Mucosa of rectum (tissue), 2 donors: ENCODE measurements at regions not wholly inside any gene's neighbourhood (a gene's known extent, or its start where the extent isn't known, plus 50 kb on each side); places are given as distances from the start of the nearest gene placed in this dataset.

Experiments
- H3K27ac ChIP-seq, 2 donors: one replicate each; pipeline ENCODE4 v1.7.0; 2013; ENCODE audit warnings: inconsistent platforms in 2 of 2, low read depth in 2 of 2, low read length in 2 of 2
- H3K27me3 ChIP-seq, 2 donors: one replicate each; pipeline ENCODE4 v1.7.0; 2013; ENCODE audit warnings: low read length in 2 of 2; ENCODE audit not compliant: control insufficient read depth in 2 of 2, insufficient read depth in 2 of 2
- H3K36me3 ChIP-seq, 2 donors: one replicate each; pipeline ENCODE4 v1.7.0; 2013; ENCODE audit warnings: low read length in 2 of 2; ENCODE audit not compliant: control insufficient read depth in 2 of 2, insufficient read depth in 2 of 2
- H3K4me1 ChIP-seq, 2 donors: one replicate each; pipeline ENCODE4 v1.7.0; 2013; ENCODE audit warnings: low read length in 2 of 2, mild to moderate bottlenecking in 1 of 2; ENCODE audit not compliant: control insufficient read depth in 2 of 2, insufficient read depth in 2 of 2
- H3K4me3 ChIP-seq, 2 donors: one replicate each; pipeline ENCODE4 v1.7.0; 2013; ENCODE audit warnings: low read length in 2 of 2
- H3K9ac ChIP-seq, 2 donors: one replicate each; pipeline ENCODE4 v1.7.0; 2013; ENCODE audit warnings: low read length in 2 of 2, low read depth in 1 of 2, mild to moderate bottlenecking in 1 of 2
- H3K9me3 ChIP-seq, 2 donors: one replicate each; pipeline ENCODE4 v1.7.0; 2013; ENCODE audit warnings: low read length in 2 of 2; ENCODE audit not compliant: control insufficient read depth in 2 of 2
- donor health status: healthy.
- donor health status: Normal muscosa, but diverticular disease.

DNA sequence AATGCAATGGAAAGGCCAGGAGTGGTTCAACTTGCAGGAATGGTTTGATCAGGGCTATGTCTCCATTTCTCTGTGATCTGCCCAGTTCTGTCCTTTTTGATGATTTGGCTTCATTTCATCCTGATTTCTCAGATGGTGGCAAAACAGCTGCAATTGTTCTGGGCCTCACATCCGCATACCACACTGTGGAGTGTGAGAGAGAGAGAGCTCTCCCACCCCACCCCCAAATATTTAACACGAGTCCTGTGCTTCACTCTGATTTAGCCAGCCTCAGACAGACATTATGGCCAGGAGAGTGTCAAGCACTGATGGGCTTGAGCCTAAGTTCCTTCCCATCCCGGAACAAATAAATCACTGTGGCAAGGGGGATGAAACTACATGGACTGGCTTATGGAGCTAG, 284.6 kb downstream of the CDC5L start:
- Histone ChIP-seq H3K36me3 (no peaks in the 10 kb centered on the region), H3K27me3 (no peaks in the 10 kb centered on the region), H3K4me1 (no peaks in the 10 kb centered on the region), H3K9ac (no peak overlapping the region), H3K27ac (no peak overlapping the region), H3K4me3 (no peak overlapping the region), H3K9me3 (no peaks in the 10 kb centered on the region)

DNA sequence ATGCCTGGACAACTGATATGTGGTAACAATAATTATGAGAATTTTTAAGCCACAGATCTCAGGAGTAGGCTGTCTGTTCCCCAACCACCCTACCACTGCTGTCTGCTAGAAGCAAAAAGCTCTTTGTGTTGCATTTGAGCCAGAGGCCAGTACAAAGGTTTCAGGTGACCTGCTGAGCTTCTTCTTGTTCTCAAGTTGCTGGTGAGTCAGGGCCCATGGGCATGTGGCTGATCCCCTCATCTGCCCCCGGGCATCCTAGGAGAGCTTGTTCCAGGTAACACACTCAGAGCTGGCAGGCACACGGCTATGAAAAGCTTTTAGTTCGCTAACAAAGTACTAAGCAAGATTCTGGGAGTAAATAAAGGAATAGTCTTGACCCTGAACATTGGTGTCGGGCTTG, 285.3 kb downstream of the CDC5L start:
- Histone ChIP-seq H3K4me3 (no peak overlapping the region), H3K4me1 (no peaks in the 10 kb centered on the region), H3K9me3 (no peaks in the 10 kb centered on the region), H3K27ac (no peak overlapping the region), H3K9ac (no peak overlapping the region), H3K36me3 (no peaks in the 10 kb centered on the region), H3K27me3 (no peaks in the 10 kb centered on the region)

DNA sequence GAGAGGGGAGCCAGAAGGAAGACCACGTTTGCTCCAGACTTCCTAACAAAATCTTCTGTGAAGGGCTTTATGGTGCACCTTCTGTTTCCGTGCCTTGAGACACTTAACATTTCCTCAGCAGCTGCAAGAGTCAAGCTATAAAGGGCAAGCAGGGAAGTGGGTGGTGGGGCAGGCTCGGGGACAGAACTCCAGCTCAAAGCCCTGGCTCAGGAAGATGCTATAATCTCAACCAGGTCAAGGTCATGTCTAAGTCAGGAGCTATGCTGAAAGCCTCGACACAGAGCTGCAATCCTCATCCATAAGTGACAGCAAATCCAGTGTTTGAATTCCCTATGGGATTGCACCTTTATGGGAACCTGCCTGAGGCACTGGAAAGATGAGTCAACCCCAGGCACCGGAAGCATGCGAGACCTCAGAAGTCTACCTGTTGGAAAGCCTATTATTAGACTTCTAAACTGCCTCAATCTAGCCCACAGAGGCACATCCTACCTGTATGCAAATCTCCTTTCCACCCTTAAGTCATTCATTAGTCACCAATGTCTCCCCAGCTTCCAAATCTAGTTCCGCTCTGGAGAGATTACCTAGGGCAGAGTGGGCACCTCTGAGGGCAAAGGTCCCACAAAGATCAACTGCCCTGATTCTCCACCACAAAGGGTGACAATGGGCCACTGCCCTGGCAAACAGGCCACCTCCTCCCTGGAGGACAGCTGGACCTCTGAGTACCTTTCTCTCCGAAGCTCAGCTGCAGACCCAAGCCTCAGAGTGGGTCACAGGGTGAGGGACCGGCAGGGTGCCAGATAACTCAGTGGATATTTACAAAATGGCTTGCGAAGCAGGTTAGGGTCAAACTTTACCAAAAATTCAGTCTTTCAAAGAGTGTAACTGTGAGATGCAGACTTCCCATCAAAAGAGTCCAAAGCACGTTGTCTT, 287.0 kb downstream of the CDC5L start:
- H3K4me3 ChIP-seq, result no peak overlapping the region
- H3K36me3 ChIP-seq, result no peaks in the 10 kb centered on the region
- H3K4me1 ChIP-seq, result no peaks in the 10 kb centered on the region
- no peak overlapping the region for H3K27ac ChIP-seq
- no peaks in the 10 kb centered on the region for H3K9me3 ChIP-seq
- no peaks in the 10 kb centered on the region for H3K27me3 ChIP-seq
- H3K9ac ChIP-seq, result no peak overlapping the region

DNA sequence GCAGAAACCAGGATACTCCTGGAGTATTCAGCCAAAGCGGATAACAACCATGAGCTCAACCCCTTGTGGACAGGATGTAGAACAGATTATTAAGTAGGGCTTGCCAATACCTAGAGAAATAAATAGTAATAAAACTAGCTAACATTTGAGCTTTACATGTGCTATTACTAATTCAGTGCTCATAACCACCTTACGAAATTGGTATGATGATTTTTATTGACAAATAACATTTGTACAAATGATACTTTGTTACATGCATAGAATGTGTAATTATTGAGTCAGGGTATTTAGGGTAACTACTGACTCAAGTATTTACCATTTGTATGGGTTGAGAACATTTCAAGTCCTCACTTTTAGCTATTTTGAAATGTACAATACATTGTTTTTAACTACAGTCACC, 287.9 kb downstream of the CDC5L start:
- Histone ChIP-seq H3K9me3 (no peaks in the 10 kb centered on the region), H3K4me1 (no peaks in the 10 kb centered on the region), H3K27ac (no peak overlapping the region), H3K4me3 (no peak overlapping the region), H3K36me3 (no peaks in the 10 kb centered on the region), H3K27me3 (no peaks in the 10 kb centered on the region), H3K9ac (no peak overlapping the region)

DNA sequence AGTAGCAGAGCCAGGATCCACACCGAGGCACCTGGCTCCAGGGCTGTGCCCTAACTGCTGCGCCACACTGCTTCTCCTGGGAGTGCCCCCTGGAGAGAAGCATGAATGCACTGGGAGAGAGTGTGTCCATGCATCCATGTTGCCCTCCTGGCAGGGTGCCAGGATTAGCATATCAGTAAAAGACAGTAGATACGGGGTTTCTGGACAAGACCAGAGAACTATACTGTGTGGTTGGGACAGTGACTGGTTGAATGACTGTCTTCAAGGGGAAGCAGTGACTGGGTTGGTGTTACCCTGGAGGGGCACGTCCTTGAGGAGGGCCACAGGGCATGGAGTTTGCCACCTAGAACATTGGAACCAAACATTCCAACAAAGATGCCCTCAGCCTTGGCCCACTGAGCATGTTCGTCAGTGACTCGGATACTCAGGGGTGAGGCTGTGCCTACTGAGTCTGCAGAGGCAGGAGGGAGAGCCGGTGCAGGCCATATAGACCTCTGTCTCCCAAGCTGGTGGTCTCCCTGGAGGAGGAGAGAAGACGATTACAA, 288.8 kb downstream of the CDC5L start:
- Histone ChIP-seq H3K9me3 (no peaks in the 10 kb centered on the region), H3K4me1 (no peaks in the 10 kb centered on the region), H3K27ac (no peak overlapping the region), H3K9ac (no peak overlapping the region), H3K27me3 (no peaks in the 10 kb centered on the region), H3K4me3 (no peak overlapping the region), H3K36me3 (no peaks in the 10 kb centered on the region)

DNA sequence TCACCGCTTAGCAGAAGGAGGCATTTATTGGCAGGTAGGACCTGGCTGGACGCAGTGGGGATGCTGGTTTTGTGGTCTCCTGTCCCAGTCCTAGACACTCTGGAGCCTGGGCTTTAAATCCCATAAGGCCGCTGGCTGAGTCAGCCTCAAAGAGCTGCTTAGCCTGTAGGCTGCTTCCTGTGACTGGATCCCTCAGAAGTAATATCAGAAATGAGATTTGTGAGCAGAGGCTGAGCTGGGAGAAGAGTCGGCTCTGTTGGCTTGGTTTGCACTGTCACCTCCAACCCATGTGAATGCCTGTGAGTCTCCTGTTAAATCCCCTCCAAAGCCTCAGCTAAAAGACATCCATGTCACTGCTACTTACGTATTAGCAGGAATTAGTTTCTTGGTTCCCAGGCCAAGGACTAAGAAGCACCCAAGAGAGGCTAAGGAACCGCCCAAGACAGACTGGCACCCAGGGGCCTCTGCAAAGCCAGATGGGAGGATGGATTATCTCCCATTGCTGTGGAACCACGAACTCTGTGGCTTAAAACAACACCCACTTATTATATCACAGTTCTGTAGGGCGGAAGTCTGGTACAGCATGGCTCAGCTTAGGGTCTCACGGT, 289.4 kb downstream of the CDC5L start:
- no peaks in the 10 kb centered on the region for H3K4me1 ChIP-seq
- no peak overlapping the region for H3K4me3 ChIP-seq
- H3K9ac ChIP-seq, result no peak overlapping the region
- H3K9me3 ChIP-seq, result no peaks in the 10 kb centered on the region
- H3K36me3 ChIP-seq, result no peaks in the 10 kb centered on the region
- H3K27ac ChIP-seq, result no peak overlapping the region
- no peaks in the 10 kb centered on the region for H3K27me3 ChIP-seq

DNA sequence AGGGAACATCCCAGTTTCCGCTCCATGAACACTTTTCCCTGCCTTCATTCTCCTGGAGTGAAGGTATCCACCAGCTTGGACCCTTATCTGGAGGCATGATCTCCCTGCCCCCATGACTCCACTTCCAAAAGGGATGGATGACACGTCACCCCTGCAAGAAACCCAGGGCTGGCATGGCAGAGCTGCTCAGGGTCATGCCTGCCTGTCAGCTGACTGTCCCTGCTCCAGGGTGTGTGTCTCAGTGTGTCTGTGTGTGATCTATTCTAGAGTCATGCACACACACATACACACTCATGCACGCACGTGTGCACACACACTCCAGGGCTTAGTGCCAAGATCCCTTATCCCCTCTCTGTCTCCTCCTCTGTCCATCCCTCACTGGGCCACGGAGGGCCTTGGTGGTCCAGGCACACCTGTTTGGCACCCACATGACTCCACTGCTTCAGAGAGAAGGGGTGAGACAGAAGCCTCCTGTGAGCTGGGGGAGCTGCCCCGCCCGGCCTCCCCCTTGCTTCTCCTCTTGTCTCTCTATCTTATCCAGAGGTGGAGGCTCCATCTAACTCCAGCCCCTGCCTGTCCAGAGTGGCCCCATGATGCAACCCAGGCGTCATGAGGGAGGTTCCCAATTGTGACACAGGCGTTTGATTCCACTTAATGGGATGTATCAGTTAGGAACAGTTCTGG, 290.9 kb downstream of the CDC5L start:
- H3K4me1 ChIP-seq, result no peaks in the 10 kb centered on the region
- no peaks in the 10 kb centered on the region for H3K9me3 ChIP-seq
- no peaks in the 10 kb centered on the region for H3K36me3 ChIP-seq
- no peak overlapping the region for H3K27ac ChIP-seq
- no peak overlapping the region for H3K9ac ChIP-seq
- no peak overlapping the region for H3K4me3 ChIP-seq
- no peaks in the 10 kb centered on the region for H3K27me3 ChIP-seq

DNA sequence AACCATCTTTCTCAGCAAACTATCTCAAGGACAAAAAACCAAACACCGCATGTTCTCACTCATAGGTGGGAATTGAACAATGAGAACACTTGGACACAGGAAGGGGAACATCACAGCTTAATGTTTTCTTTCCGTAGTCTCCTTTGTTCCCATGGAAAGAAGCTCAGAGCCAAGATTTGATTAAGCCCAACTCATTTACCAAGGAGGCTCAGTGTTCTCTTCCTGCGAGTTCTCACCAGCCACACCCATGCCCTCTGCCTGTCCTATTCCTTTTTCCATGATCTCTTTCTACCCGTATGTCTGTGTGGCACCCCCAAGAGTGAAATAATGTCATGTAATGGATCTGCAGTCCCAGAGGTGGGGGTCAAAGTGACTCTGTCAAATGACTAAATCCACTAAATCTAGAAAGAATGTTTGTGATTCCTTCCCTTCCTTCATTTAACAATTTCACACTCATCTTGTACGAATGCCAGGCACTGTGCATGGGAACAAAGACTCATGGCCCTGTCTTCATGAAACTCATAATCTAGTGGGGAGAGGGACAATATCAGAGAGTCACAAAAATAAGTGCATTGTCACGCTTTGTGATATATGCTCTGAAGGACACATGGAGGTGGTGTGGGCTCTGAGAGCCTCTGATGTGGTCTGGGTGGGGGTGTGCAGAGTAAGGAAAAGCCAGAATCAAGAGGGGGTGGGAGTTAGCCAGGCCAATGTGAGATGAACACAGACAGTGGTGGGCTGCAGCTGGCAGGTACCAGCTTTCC, 292.1 kb downstream of the CDC5L start:
- H3K36me3 ChIP-seq, result no peaks in the 10 kb centered on the region
- no peaks in the 10 kb centered on the region for H3K4me1 ChIP-seq
- H3K27ac ChIP-seq, result no peak overlapping the region
- H3K9ac ChIP-seq, result no peak overlapping the region
- H3K27me3 ChIP-seq, result no peaks in the 10 kb centered on the region
- H3K4me3 ChIP-seq, result no peak overlapping the region
- no peaks in the 10 kb centered on the region for H3K9me3 ChIP-seq

DNA sequence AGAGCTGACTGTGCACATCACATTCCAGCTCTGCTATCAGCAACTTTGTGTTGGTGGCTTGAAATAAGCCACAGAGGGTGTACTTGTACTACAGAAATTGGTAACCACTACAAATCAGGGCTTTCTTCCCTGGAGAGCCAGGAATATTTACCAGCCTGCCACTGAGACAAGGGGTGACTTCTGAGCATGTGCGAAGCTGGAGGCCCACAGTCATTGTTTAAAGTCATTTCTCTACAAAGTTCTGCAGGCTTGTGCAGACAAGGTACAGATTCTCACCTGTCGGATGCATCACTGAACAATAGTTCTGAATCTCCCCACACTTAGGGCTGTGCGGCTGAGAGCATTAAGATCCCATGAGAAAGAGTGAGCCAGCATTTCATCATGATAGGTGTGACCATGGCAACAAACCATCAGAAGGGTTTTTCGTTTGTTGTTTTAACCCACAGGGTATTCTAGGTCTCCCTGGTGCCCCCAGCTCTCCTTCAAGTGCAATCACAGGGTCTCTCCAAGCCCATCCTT, 292.8 kb downstream of the CDC5L start:
- Histone ChIP-seq H3K4me3 (no peak overlapping the region), H3K9me3 (no peaks in the 10 kb centered on the region), H3K36me3 (no peaks in the 10 kb centered on the region), H3K4me1 (no peaks in the 10 kb centered on the region), H3K9ac (no peak overlapping the region), H3K27ac (no peak overlapping the region), H3K27me3 (no peaks in the 10 kb centered on the region)
